HepG2 (cell line): ENCODE measurements at regions not wholly inside any gene's neighbourhood (a gene's known extent, or its start where the extent isn't known, plus 50 kb on each side); places are given as distances from the start of the nearest gene placed in this dataset.

ENCODE experiments used
- ATAC-seq: fragments of 200-7000 bp; cut with Tn5 transposase; 3 replicates; pipeline ENCODE4 v1.9.1; 2020; ENCODE audit warnings: mild to moderate bottlenecking, moderate library complexity
- BruUV-seq: library from RNA; stranded (reverse); fragments of 400-500 nt; replicated peaks from 2 replicates; lab custom pipeline; 2021; lab: Mats Ljungman, UMichigan
- CTCF ChIA-PET: fragments of 300-600 bp; formaldehyde crosslinking; extraction: SDS; loops from one replicate; lab custom pipeline; 2021; ENCODE audit warnings: low total read pairs, inconsistent platforms, low intra/inter-chr PET ratio; lab: Yijun Ruan, JAX
- POLR2A ChIA-PET: fragments of 350-600 bp; sonication (Branson Sonifier 250); formaldehyde crosslinking; loops from one replicate; lab custom pipeline; 2020; ENCODE audit warnings: antibody characterized with exemption, inconsistent platforms; lab: Yijun Ruan, JAX
- DNase-seq: peaks from one replicate; pipeline ENCODE4 v3.0.0-alpha.2; 2015; ENCODE audit warnings: low spot score
- FAIRE-seq: peaks from 3 replicates; lab custom pipeline; 2011; peaks lifted over from hg19 to GRCh38; lab: Jason Lieb, UNC
- H2AFZ ChIP-seq: one replicate; pipeline ENCODE4 v1.6.1; 2011; ENCODE audit warnings: low read length, inconsistent platforms
- H3K27ac ChIP-seq: fragments of 300-600 bp; 3 replicates; pipeline ENCODE4 v1.8.0; 2011; ENCODE audit warnings: mixed run types, mild to moderate bottlenecking, mixed read lengths, low read length, inconsistent platforms; ENCODE audit not compliant: insufficient read depth; ENCODE audit errors: extremely low read length
- H3K27me3 ChIP-seq, 2 experiments: fragments of 200-600 bp in 1 of 2; 2 replicates in 1 of 2; 3 replicates in 1 of 2; pipeline versions ENCODE4 v1.6.0 to v1.8.0; 2011; ENCODE audit warnings: low read length in 2 of 2, mild to moderate bottlenecking in 2 of 2, moderate library complexity in 2 of 2, inconsistent platforms in 1 of 2; ENCODE audit not compliant: insufficient read depth in 2 of 2, control insufficient read depth in 1 of 2
- H3K36me3 ChIP-seq, 2 experiments: fragments of 200-600 bp in 1 of 2; replicated peaks in 1 of 2; 2 replicates in 1 of 2; 3 replicates in 1 of 2; pipeline versions ENCODE4 v1.5.1 to v1.8.0; 2011; ENCODE audit warnings: low read length in 2 of 2, inconsistent platforms in 1 of 2; ENCODE audit not compliant: insufficient read depth in 2 of 2, control insufficient read depth in 1 of 2
- H3K4me1 ChIP-seq: 2 replicates; pipeline ENCODE4 v1.5.1; 2012; ENCODE audit warnings: low read length, inconsistent platforms; ENCODE audit not compliant: insufficient read depth
- H3K4me2 ChIP-seq: 2 replicates; pipeline ENCODE4 v1.6.0; 2011; ENCODE audit warnings: low read depth, low read length, inconsistent platforms
- H3K4me3 ChIP-seq, 3 experiments: fragments of 200-600 bp in 1 of 3; sonication (generic), shearing (Covaris generic) in 1 of 3; replicated peaks in 1 of 3; 2 replicates each; pipeline ENCODE4 v1.5.1; 2011 to 2016; ENCODE audit warnings: low read length in 3 of 3, inconsistent platforms in 2 of 3, low read depth in 2 of 3, mild to moderate bottlenecking in 2 of 3, control low read depth in 1 of 3, mixed read lengths in 1 of 3; ENCODE audit not compliant: insufficient read depth in 1 of 3
- H3K79me2 ChIP-seq: one replicate; pipeline ENCODE4 v1.6.1; 2011; ENCODE audit warnings: low read length, inconsistent platforms; ENCODE audit not compliant: insufficient read depth
- H3K9ac ChIP-seq: 2 replicates; pipeline ENCODE4 v1.6.0; 2011; ENCODE audit warnings: mild to moderate bottlenecking, low read depth, low read length, inconsistent platforms; ENCODE audit not compliant: insufficient read depth
- H3K9me3 ChIP-seq: 2 replicates; pipeline ENCODE4 v1.5.1; 2012; ENCODE audit warnings: mild to moderate bottlenecking, low read length
- H4K20me1 ChIP-seq: 2 replicates; pipeline ENCODE4 v1.6.0; 2011; ENCODE audit warnings: inconsistent platforms, mild to moderate bottlenecking, low read length, moderate library complexity; ENCODE audit not compliant: insufficient read depth
- CBX5 ChIP-seq: sonication (generic); formaldehyde crosslinking; IDR thresholded peaks from 2 replicates; pipeline ENCODE4 v1.4.0; 2020; ENCODE audit warnings: missing genetic modification reagents, borderline replicate concordance
- CENPT ChIP-seq: sonication (generic); formaldehyde crosslinking; IDR thresholded peaks from 2 replicates; pipeline ENCODE4 v1.8.0; 2022; ENCODE audit warnings: low read depth, mild to moderate bottlenecking, moderate library complexity, missing genetic modification reagents
- ESRRA ChIP-seq: sonication (generic); formaldehyde crosslinking; IDR thresholded peaks from 2 replicates; pipeline ENCODE4 v1.5.1; 2020; ENCODE audit warnings: mild to moderate bottlenecking, low read depth, missing genetic modification reagents
- HBP1 ChIP-seq: IDR thresholded peaks from 2 replicates; pipeline ENCODE4 v1.6.1; 2016; ENCODE audit warnings: low read depth, control low read depth
- HHEX ChIP-seq: IDR thresholded peaks from 2 replicates; pipeline ENCODE4 v1.6.1; 2016; ENCODE audit warnings: control low read depth
- HNRNPK ChIP-seq: fragments of 200-400 bp; formaldehyde crosslinking; IDR thresholded peaks from 2 replicates; pipeline ENCODE4 v1.6.1; 2018; ENCODE audit warnings: low read length, low read depth, moderate library complexity, mild to moderate bottlenecking; ENCODE audit not compliant: poor library complexity, severe bottlenecking
- JUNB ChIP-seq: sonication (generic); formaldehyde crosslinking; IDR thresholded peaks from 2 replicates; pipeline ENCODE4 v1.8.0; 2022; ENCODE audit warnings: missing genetic modification reagents, mild to moderate bottlenecking, borderline replicate concordance
- KLF11 ChIP-seq: IDR thresholded peaks from 2 replicates; pipeline ENCODE4 v1.6.1; 2016; ENCODE audit warnings: missing compliant biosample characterization
- NKX3-1 ChIP-seq: sonication (generic); formaldehyde crosslinking; IDR thresholded peaks from 2 replicates; pipeline ENCODE4 v1.5.0; 2020; ENCODE audit warnings: missing genetic modification reagents
- NR1H2 ChIP-seq: sonication (generic); formaldehyde crosslinking; IDR thresholded peaks from 2 replicates; pipeline ENCODE4 v1.8.1; 2022; ENCODE audit warnings: low read depth, missing genetic modification reagents, borderline replicate concordance
- RBM39 ChIP-seq: fragments of 200-400 bp; formaldehyde crosslinking; IDR thresholded peaks from one replicate; pipeline ENCODE4 v1.6.1; 2018; ENCODE audit warnings: antibody characterized with exemption, mild to moderate bottlenecking, low read depth, low read length; ENCODE audit not compliant: poor library complexity, severe bottlenecking
- SMAD9 ChIP-seq: sonication (generic); formaldehyde crosslinking; IDR thresholded peaks from 2 replicates; pipeline ENCODE4 v1.5.1; 2020; ENCODE audit warnings: mild to moderate bottlenecking, missing genetic modification reagents
- SNAI1 ChIP-seq: sonication (generic); formaldehyde crosslinking; IDR thresholded peaks from 2 replicates; pipeline ENCODE4 v1.5.0; 2020; ENCODE audit warnings: mild to moderate bottlenecking, missing genetic modification reagents, borderline replicate concordance
- ZFP36L2 ChIP-seq: sonication (generic); formaldehyde crosslinking; IDR thresholded peaks from 2 replicates; pipeline ENCODE4 v1.4.0; 2020; ENCODE audit warnings: missing genetic modification reagents
- ZKSCAN1 ChIP-seq: fragments of 150-350 bp; IDR thresholded peaks from 2 replicates; pipeline ENCODE4 v1.6.1; 2014; ENCODE audit warnings: low read length
- ZMYM2 ChIP-seq: sonication (generic); formaldehyde crosslinking; IDR thresholded peaks from 2 replicates; pipeline ENCODE4 v1.8.0; 2022; ENCODE audit warnings: mild to moderate bottlenecking, missing genetic modification reagents
- ZNF570 ChIP-seq: sonication (generic); formaldehyde crosslinking; IDR thresholded peaks from 2 replicates; pipeline ENCODE4 v1.4.0; 2020; ENCODE audit warnings: mild to moderate bottlenecking, missing genetic modification reagents, borderline replicate concordance
- ZNF790 ChIP-seq: sonication (generic); formaldehyde crosslinking; IDR thresholded peaks from 2 replicates; pipeline ENCODE4 v1.8.0; 2022; ENCODE audit warnings: missing genetic modification reagents, mild to moderate bottlenecking, borderline replicate concordance
- WGBS: methylation state at CpG from one replicate; pipeline ENCODE4 v1.1.6; 2017; ENCODE audit warnings: low lambda C conversion rate; 5-methylcytosine and 5-hydroxymethylcytosine counted together
- in situ Hi-C: cut with HindIII; loops from 2 replicates; pipeline ENCODE4 v1.10.0; 2017; ENCODE audit warnings: low pct_unique_long_range_greater_than_20kb; ENCODE audit not compliant: extremely low pct_ligation_motif_present
- intact Hi-C: fragments of 100-400 bp; cut with micrococcal nuclease; formaldehyde crosslinking; loops from one replicate; pipeline ENCODE4 v1.10.0; 2022; ENCODE audit not compliant: unreplicated experiment

- BruUV-seq: no TSS peak
- TF ChIP-seq SNAI1 (CRISPR knock-in tag): no peak
- no peak for TF ChIP-seq ESRRA (CRISPR knock-in tag)
- TF ChIP-seq CBX5: no peak
- no peak for TF ChIP-seq ZNF790
- TF ChIP-seq KLF11: no peak
- no peak for TF ChIP-seq NR1H2 (CRISPR knock-in tag)
- TF ChIP-seq HNRNPK: no peak
- TF ChIP-seq HHEX (CRISPR knock-in tag): no peak
- TF ChIP-seq ZKSCAN1: no peak
- no peak for TF ChIP-seq JUNB
- no peak for TF ChIP-seq ZMYM2 (CRISPR knock-in tag)
- TF ChIP-seq CENPT (CRISPR knock-in tag): no peak
- TF ChIP-seq HBP1 (CRISPR knock-in tag): no peak
- TF ChIP-seq ZNF570 (CRISPR knock-in tag): no peak
- TF ChIP-seq RBM39: no peak
- no peak for TF ChIP-seq NKX3-1 (CRISPR knock-in tag)
- TF ChIP-seq SMAD9 (CRISPR knock-in tag): no peak
- TF ChIP-seq ZFP36L2 (CRISPR knock-in tag): no peak
- TF ChIP-seq, all 625 proteins: peak for 0
- Histone ChIP-seq H3K4me3 (no peak overlapping the region), H2AFZ (no peak overlapping the region), H3K4me1 (no peaks in the 10 kb centered on the region), H3K9me3 (no peaks in the 10 kb centered on the region), H4K20me1 (no peaks in the 10 kb centered on the region), H3K27ac (no peak overlapping the region), H3K79me2 (no peaks in the 10 kb centered on the region), H3K4me2 (no peak overlapping the region), H3K36me3 (no peaks in the 10 kb centered on the region), H3K27me3 (peaks cover 0 to 33% of the 10 kb centered on the region in 2 experiments; a peak in 1 of 5 replicates), H3K9ac (no peak overlapping the region)
- intact Hi-C loops (no loop called here), in situ Hi-C loops (no loop called here)
- CTCF ChIA-PET: no interaction called here
- WGBS: 50% methylated on average over 5 of the region's 6 CpGs
- POLR2A ChIA-PET: no interaction called here
- ATAC-seq (no peak), DNase-seq (no peak), FAIRE-seq (no peak)
Measured at GRCh38 chr10:78217336-78217735, 183.7 kb downstream of the RPS24 start.
